ENCODE measurements at regions not wholly inside any gene's neighbourhood (a gene's known extent, or its start where the extent isn't known, plus 50 kb on each side); places are given as distances from the start of the nearest gene placed in this dataset.

DNA sequence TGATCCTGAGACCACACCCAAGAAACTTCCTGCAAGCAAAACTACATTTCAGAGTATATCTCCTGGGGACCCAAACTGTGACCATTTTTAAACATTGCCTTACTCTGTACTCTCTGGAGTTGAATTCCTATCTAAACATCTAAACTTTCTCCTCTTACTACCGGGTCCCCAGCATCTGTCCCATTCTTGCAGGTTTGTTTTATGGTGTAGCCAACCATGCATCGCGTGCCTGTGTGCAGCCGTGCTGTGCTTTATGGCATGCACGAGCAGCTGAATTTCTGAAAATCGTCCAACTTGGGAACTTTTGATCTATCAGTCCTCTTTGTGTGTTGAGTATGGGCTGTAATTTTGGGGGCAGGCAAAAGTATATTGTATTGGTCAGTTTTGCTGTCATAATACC lies 423.8 kb upstream of the DPP6 start:
- no peak overlapping the region for H3K4me3 ChIP-seq (ENCODE audit: insufficient read depth, low read length)
- no peak overlapping the region for H3K27ac ChIP-seq (ENCODE audit: low read depth, low read length)
- H2AFZ ChIP-seq (ENCODE audit: low read length) = no peak overlapping the region
- TF ChIP-seq CTCF (IDR thresholded peaks at IDR 0.05; ENCODE audit: extremely low read depth, low read depth, low read length) = no peak
- H3K36me3 ChIP-seq (ENCODE audit: insufficient read depth, low read length) = no peaks in the 10 kb centered on the region
- no peaks in the 10 kb centered on the region for H3K79me2 ChIP-seq (ENCODE audit: insufficient read depth, low read length)
- no peaks in the 10 kb centered on the region for H4K20me1 ChIP-seq (ENCODE audit: insufficient read depth, low read length)
- H3K27me3 ChIP-seq (ENCODE audit: insufficient read depth, low read length) = no peaks in the 10 kb centered on the region
- DNase-seq (ENCODE audit: insufficient read length, low spot score, missing footprints) = no peak
- H3K9me3 ChIP-seq (ENCODE audit: low read depth, low read length) = no peaks in the 10 kb centered on the region
- H3K4me1 ChIP-seq (ENCODE audit: insufficient read depth, low read length) = no peaks in the 10 kb centered on the region
- H3K4me2 ChIP-seq (ENCODE audit: insufficient read depth, low read length) = no peak overlapping the region

- Histone ChIP-seq H3K4me1 (ENCODE audit: insufficient read depth, low read length) (no peaks in the 10 kb centered on the region), H3K27me3 (ENCODE audit: insufficient read depth, low read length) (no peaks in the 10 kb centered on the region), H3K4me2 (ENCODE audit: insufficient read depth, low read length) (no peak overlapping the region), H3K4me3 (ENCODE audit: insufficient read depth, low read length) (no peak overlapping the region), H3K79me2 (ENCODE audit: insufficient read depth, low read length) (no peaks in the 10 kb centered on the region), H4K20me1 (ENCODE audit: insufficient read depth, low read length) (no peaks in the 10 kb centered on the region), H3K36me3 (ENCODE audit: insufficient read depth, low read length) (no peaks in the 10 kb centered on the region), H3K27ac (ENCODE audit: low read depth, low read length) (no peak overlapping the region), H2AFZ (ENCODE audit: low read length) (no peak overlapping the region), H3K9me3 (ENCODE audit: low read depth, low read length) (no peaks in the 10 kb centered on the region)
- DNase-seq (ENCODE audit: insufficient read length, low spot score, missing footprints) = no peak
- no peak for TF ChIP-seq CTCF (IDR thresholded peaks at IDR 0.05; ENCODE audit: extremely low read depth, low read depth, low read length)
These were observed 423.4 kb upstream of the DPP6 start for GRCh38 chr7:153628825-153629224.

DNA sequence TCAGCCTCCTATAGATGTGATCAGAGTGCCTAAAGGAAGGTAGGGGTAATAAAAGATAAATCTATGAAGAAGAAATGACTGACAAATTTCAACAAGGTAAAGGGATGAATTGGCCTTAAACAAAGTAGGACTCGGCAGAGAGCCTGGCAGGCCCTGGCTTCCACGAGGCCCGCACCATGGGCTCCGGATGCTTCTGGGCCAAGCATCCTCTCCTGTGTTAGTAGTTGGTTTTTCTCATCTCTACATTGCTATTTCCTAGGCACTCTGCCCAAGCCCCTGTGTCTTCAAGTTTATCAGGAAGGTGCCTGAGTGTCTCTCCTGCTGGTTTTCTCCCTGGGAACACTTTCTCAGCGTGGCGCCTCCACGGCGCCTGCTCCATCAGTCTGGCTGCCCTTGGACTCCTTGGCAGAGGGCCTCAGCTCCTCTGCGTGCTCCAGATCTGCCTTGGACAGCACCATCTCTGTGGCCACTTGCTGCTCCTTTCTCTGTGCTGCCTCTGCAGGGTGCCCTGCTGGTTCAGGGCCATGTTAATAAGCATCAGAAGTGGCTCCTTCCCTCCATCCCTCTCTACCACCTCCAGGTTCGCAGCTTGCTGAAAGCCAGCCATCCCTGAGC lies 413.3 kb upstream of the DPP6 start:
- Histone ChIP-seq H3K4me3 (ENCODE audit: insufficient read depth, low read length) (no peak overlapping the region), H3K9me3 (ENCODE audit: low read depth, low read length) (peaks cover 2% of the 10 kb centered on the region), H4K20me1 (ENCODE audit: insufficient read depth, low read length) (no peaks in the 10 kb centered on the region), H3K79me2 (ENCODE audit: insufficient read depth, low read length) (no peaks in the 10 kb centered on the region), H2AFZ (ENCODE audit: low read length) (no peak overlapping the region), H3K27ac (ENCODE audit: low read depth, low read length) (no peak overlapping the region), H3K4me1 (ENCODE audit: insufficient read depth, low read length) (no peaks in the 10 kb centered on the region), H3K36me3 (ENCODE audit: insufficient read depth, low read length) (no peaks in the 10 kb centered on the region), H3K27me3 (ENCODE audit: insufficient read depth, low read length) (no peaks in the 10 kb centered on the region), H3K4me2 (ENCODE audit: insufficient read depth, low read length) (no peak overlapping the region)
- no peak for DNase-seq (ENCODE audit: insufficient read length, low spot score, missing footprints)
- no peak for TF ChIP-seq CTCF (IDR thresholded peaks at IDR 0.05; ENCODE audit: extremely low read depth, low read depth, low read length)

GRCh38 chr7:153640586-153640985 lies 411.6 kb upstream of the DPP6 start:
- no peak overlapping the region for H2AFZ ChIP-seq (ENCODE audit: low read length)
- no peak for DNase-seq (ENCODE audit: insufficient read length, low spot score, missing footprints)
- H3K4me3 ChIP-seq (ENCODE audit: insufficient read depth, low read length) = no peak overlapping the region
- H3K79me2 ChIP-seq (ENCODE audit: insufficient read depth, low read length) = no peaks in the 10 kb centered on the region
- H3K27ac ChIP-seq (ENCODE audit: low read depth, low read length) = no peak overlapping the region
- H3K4me1 ChIP-seq (ENCODE audit: insufficient read depth, low read length) = no peaks in the 10 kb centered on the region
- peaks cover 2% of the 10 kb centered on the region for H3K9me3 ChIP-seq (ENCODE audit: low read depth, low read length)
- H4K20me1 ChIP-seq (ENCODE audit: insufficient read depth, low read length) = no peaks in the 10 kb centered on the region
- no peaks in the 10 kb centered on the region for H3K36me3 ChIP-seq (ENCODE audit: insufficient read depth, low read length)
- no peak overlapping the region for H3K4me2 ChIP-seq (ENCODE audit: insufficient read depth, low read length)
- no peaks in the 10 kb centered on the region for H3K27me3 ChIP-seq (ENCODE audit: insufficient read depth, low read length)
- TF ChIP-seq CTCF (IDR thresholded peaks at IDR 0.05; ENCODE audit: extremely low read depth, low read depth, low read length) = no peak

Measured in osteoblast (primary cell).